Lower lobe of right lung (tissue), 2 donors: ENCODE measurements at regions not wholly inside any gene's neighbourhood (a gene's known extent, or its start where the extent isn't known, plus 50 kb on each side); places are given as distances from the start of the nearest gene placed in this dataset.

Experiments
- ATAC-seq, 2 donors: fragments of 200-7000 bp; cut with Tn5 transposase; one replicate each; pipeline ENCODE4 v1.9.1; 2020 to 2022; ENCODE audit warnings: mild to moderate bottlenecking in 2 of 2, moderate library complexity in 2 of 2
- DNase-seq: peaks from one replicate; pipeline ENCODE4 v3.0.0-alpha.2; 2020
- H3K27ac ChIP-seq: fragments of 200-600 bp; one replicate; pipeline ENCODE4 v1.8.0; 2022
- H3K27me3 ChIP-seq: fragments of 200-600 bp; one replicate; pipeline ENCODE4 v1.8.0; 2022; ENCODE audit warnings: low read depth
- H3K36me3 ChIP-seq: fragments of 200-600 bp; one replicate; pipeline ENCODE4 v1.8.0; 2022; ENCODE audit warnings: mild to moderate bottlenecking
- H3K4me1 ChIP-seq: fragments of 200-600 bp; one replicate; pipeline ENCODE4 v1.8.0; 2022
- H3K4me3 ChIP-seq: fragments of 200-600 bp; one replicate; pipeline ENCODE4 v1.8.0; 2022; ENCODE audit warnings: mild to moderate bottlenecking
- H3K9me3 ChIP-seq: fragments of 200-600 bp; one replicate; pipeline ENCODE4 v1.8.0; 2022
- CTCF ChIP-seq: fragments of 200-600 bp; IDR thresholded peaks from one replicate; pipeline ENCODE4 v1.8.0; 2022; ENCODE audit warnings: antibody characterized with exemption, mild to moderate bottlenecking
- intact Hi-C: fragments of 100-400 bp; cut with DNase I; formaldehyde crosslinking; loops from one replicate; pipeline ENCODE4 v1.11.0; 2022
- donor health status: DM: no; HTN: yes; CAD: no; lungs with severe emphysema.

GRCh38 chr5:13460587-13460986, 483.9 kb downstream of the DNAH5 start:
- ATAC-seq (no peak), DNase-seq (no peak)
- intact Hi-C loops, result no loop called here
- H3K36me3 ChIP-seq, result no peaks in the 10 kb centered on the region
- H3K27me3 ChIP-seq, result no peaks in the 10 kb centered on the region
- H3K4me1 ChIP-seq, result no peaks in the 10 kb centered on the region
- no peak overlapping the region for H3K27ac ChIP-seq
- TF ChIP-seq CTCF, result no peak
- H3K4me3 ChIP-seq, result no peak overlapping the region
- no peaks in the 10 kb centered on the region for H3K9me3 ChIP-seq

GRCh38 chr5:13454050-13454449, 490.4 kb downstream of the DNAH5 start:
- Histone ChIP-seq H3K9me3 (no peaks in the 10 kb centered on the region), H3K4me1 (no peaks in the 10 kb centered on the region), H3K36me3 (no peaks in the 10 kb centered on the region), H3K27me3 (no peaks in the 10 kb centered on the region), H3K27ac (no peak overlapping the region), H3K4me3 (no peak overlapping the region)
- no peak for DNase-seq
- intact Hi-C loops, result no loop called here
- TF ChIP-seq CTCF, result no peak
- no peak for ATAC-seq

- Histone ChIP-seq H3K27me3 (no peaks in the 10 kb centered on the region), H3K4me1 (no peaks in the 10 kb centered on the region), H3K9me3 (no peaks in the 10 kb centered on the region), H3K27ac (no peak overlapping the region), H3K4me3 (no peak overlapping the region), H3K36me3 (no peaks in the 10 kb centered on the region)
- intact Hi-C loops, result no loop called here
- no peak for TF ChIP-seq CTCF
- no peak for ATAC-seq
- no peak for DNase-seq
Observed at GRCh38 chr5:13448843-13449242, 495.6 kb downstream of the DNAH5 start.

GRCh38 chr5:13439430-13439829, 505.1 kb downstream of the DNAH5 start:
- intact Hi-C loops, result no loop called here
- Histone ChIP-seq H3K9me3 (no peaks in the 10 kb centered on the region), H3K27ac (no peak overlapping the region), H3K4me1 (no peaks in the 10 kb centered on the region), H3K36me3 (no peaks in the 10 kb centered on the region), H3K27me3 (no peaks in the 10 kb centered on the region), H3K4me3 (no peak overlapping the region)
- DNase-seq (no peak), ATAC-seq (no peak)
- no peak for TF ChIP-seq CTCF

GRCh38 chr5:13427827-13428557, 516.5 kb downstream of the DNAH5 start:
- H3K27me3 ChIP-seq, result no peaks in the 10 kb centered on the region
- no peak for TF ChIP-seq CTCF
- intact Hi-C loops, result no loop called here

More at GRCh38 chr5:13427827-13428557, 516.5 kb downstream of the DNAH5 start:
- no peaks in the 10 kb centered on the region for H3K9me3 ChIP-seq
- H3K4me1 ChIP-seq, result no peaks in the 10 kb centered on the region
- H3K27ac ChIP-seq, result no peak overlapping the region
- H3K4me3 ChIP-seq, result no peak overlapping the region
- no peak for DNase-seq
- ATAC-seq, result no peak
- no peaks in the 10 kb centered on the region for H3K36me3 ChIP-seq
